NCI-H2171 treated with DMSO at 0.1 percent for 48 hours (cell line): ENCODE measurements at regions not wholly inside any gene's neighbourhood (a gene's known extent, or its start where the extent isn't known, plus 50 kb on each side); places are given as distances from the start of the nearest gene placed in this dataset.
"Not testable (repeated sequence)": the region's sequence is repeated elsewhere in the genome, so short reads cannot be mapped to it uniquely, and the experiment has no call there.

ENCODE experiments used
- DNase-seq: peaks from one replicate; lab custom pipeline; 2025; lab: John Stamatoyannopoulos, UW

DNA sequence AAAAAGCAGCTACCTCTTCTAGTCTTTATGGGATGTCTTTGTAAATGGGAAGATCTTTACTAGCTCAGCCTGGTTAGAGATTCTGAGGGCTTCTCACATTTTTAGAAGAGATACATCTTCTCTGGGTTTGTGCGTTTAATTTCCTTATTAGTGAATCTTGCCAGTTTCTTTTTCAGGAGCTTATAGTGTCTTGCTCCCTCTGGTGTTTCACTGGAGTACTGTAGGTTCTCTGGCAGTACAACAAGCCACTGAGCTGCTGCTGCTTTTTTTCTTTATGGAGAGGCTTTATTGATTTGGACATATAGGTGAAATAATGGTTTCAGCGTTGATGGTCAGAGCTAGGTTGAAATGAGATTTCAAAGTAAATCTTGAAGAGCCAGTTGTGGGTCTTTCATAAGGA, 82.9 kb downstream of the LAS1L start:
- DNase-seq: peak; percentile 23

DNA sequence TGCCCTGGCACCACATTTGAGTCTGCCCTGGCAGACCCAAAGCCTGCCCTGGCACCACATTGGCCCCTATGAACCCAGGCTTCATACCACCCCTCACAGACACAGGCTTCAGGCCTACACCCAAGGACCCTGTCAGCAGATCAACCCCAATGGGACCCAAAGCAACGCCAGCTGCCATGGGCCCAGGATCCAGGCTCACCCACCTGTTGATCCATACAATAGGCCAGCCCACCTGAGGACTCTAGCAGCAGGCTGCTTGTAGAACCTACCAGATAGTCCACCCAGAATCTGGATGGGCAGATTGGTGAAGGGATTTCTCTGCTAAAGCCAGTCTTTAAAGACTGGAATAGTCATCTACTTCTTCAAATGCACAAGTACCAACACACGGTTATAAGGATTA, 114.4 kb downstream of the LAS1L start:
- DNase-seq: no peak

DNA sequence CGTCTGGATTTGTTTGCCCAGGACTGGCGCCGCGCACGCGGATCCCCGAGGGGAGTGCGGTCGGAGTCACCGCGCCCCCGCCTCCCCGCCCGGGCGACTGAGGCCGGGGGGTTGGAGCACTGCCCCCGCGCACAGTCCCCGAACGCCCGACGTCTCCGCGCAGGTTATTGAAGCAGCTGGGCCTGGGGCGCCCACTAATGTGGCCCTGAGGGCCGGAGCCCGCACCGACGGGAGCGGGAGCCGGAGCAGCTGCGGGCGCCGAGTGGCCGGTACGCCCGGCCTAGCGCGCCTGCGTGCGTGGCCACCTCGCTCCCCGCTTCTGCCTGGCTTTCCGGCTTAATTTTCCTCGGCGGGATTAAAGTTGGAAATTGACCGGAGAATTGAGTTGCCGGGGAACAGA, 126.9 kb downstream of the LAS1L start:
- not testable (repeated sequence) for DNase-seq

DNA sequence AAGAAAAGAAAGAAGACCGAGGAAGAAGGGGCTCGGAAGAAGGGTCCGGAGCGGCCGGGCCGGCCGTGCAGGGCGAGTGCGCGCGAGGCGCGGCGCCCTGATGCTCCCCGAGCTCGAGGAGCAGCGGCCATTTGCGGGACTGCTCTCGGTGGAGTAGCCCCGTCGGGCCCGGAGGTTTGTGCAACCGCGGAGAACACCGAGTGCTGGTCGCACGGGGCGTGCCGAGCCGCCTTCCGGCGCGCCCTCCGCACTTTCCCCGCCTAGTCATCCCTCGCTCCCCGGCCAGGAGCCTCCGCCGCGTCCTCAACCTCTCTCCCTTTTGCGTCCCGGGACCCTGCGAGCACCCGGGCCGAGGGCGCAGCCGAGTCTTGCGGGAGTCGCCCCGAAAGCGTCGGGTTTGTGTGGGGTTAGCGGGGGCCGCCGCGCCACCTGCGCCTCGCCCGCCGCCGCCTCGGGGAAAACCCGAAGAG, 127.4 kb downstream of the LAS1L start:
- no peak for DNase-seq

DNA sequence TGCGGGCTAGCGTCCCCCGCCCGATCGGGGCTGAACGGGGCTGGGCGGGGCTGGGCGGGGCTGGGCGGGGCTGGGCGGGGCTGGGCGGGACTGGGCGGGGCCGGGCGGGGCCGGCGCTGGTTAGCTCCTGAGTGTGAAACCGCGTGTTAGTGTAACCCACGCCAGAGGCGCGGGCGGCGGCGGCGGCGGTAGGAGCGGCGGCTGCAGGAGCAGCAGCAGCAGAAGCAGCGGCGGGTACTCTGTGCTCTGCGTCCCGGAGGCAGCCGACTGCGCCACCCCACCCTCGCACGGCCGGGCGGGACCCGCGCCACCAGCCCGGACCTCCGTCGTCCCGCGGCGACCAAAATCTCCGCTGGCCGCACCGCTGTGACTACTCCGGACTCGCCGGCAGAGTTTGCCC, 128.1 kb downstream of the LAS1L start:
- no peak for DNase-seq

DNA sequence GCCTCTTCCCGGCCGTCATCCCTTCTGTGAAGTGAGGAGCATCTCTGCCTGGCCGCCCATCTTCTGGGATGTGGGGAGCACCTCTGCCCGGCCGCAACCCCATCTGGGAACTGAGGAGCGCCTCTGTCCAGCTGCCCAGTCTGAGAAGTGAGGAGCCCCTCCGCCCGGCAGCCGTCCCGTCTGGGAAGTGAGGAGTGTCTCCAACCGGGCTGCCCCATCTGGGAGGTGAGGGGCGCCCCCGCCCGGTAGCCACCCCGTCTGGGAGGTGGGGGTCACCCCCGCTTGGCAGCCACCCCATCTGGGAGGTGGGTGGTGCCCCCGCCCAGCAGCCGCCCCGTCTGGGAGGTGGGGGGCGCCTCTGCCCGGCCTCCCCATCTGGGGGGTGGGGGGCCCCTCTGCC, 142.3 kb downstream of the LAS1L start:
- no peak for DNase-seq

DNA sequence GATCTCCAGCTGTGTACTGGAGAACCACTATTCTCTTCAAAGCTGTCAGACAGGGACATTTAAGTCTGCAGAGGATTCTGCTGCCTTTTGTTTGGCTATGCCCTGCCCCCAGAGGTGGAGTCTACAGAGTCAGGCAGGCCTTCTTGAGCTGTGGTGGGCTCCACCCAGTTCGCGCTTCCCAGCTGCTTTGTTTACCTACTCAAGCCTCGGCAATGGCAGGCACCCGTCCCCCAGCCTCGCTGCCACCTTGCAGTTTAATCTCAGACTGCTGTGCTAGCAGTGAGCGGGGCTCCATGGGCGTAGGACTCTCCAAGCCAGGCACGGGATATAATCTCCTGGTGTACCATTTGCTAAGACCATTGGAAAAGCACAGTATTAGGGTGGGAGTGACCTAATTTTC, 145.5 kb downstream of the LAS1L start:
- DNase-seq: not testable (repeated sequence)
